ENCODE measurements at regions not wholly inside any gene's neighbourhood (a gene's known extent, or its start where the extent isn't known, plus 50 kb on each side); places are given as distances from the start of the nearest gene placed in this dataset.
"Not testable (repeated sequence)": the region's sequence is repeated elsewhere in the genome, so short reads cannot be mapped to it uniquely, and the experiment has no call there.

DNA sequence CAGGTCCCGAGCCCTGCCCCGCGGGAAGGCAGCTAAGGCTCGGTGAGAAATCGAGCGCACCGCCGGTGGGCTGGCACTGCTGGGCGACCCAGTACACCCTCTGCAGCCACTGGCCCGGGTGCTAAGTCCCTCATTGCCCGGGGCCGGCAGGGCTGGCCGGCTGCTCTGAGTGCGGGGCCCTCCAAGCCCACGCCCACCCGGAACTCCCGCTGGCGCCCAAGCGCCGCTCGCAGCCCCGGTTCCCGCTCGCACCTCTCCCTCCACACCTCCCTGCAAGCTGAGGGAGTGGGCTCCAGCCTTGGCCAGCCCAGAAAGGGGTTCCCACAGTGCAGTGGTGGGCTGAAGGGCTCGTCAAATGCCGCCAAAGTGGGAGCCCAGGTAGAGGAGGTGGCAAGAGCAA, 63.2 kb upstream of the IER3 start:
- not testable (repeated sequence) for DNase-seq (ENCODE audit: low read depth in 3 of 3)

DNA sequence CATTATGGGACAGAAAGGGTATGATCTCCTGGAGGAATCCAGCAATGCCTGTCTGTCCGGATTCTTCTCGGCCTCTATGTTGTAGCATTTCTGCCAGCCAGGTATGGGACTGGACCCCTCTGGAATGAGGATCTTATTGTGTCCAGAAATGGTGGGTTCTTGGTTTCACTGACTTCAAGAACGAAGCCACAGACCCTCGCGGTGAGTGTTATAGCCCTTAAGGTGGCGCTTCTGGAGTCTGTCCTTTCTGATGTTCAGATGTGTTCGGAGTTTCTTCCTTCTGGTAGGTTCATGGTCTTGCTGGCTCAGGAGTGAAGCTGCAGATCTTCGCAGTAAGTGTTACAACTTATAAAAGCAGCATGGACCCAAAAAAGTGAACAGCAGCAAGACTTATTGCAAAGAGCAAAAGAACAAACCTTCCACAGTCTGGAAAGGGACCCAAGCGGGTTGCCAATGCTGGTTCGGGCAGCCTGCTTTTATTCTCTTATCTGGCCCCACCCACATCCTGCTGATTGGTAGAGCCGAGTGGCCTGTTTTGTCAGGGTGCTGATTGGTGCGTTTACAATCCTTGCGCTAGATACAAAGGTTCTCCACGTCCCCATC, 62.3 kb upstream of the IER3 start:
- no peak for DNase-seq (ENCODE audit: low read depth in 3 of 3)

DNA sequence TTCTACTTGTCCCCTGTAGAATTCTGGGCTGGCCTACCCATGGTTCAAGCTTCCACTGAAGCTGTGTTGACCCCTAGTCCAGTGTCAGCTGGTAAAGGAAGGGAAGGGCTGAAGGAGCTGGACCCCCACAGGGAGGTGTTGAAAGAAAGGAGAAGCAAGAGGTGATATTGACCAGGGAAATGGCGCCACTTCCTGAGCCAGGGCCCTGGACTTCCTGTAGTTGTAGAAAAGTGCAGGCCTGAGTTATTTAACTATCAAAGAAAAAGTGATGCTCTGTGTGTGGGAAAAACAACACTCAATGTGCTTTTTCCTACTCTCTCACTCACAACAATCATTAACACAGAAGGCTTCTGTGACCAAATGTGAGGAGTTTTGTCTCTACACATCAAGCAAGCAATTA, 60.0 kb upstream of the IER3 start:
- DNase-seq (ENCODE audit: low read depth in 3 of 3): no peak

DNA sequence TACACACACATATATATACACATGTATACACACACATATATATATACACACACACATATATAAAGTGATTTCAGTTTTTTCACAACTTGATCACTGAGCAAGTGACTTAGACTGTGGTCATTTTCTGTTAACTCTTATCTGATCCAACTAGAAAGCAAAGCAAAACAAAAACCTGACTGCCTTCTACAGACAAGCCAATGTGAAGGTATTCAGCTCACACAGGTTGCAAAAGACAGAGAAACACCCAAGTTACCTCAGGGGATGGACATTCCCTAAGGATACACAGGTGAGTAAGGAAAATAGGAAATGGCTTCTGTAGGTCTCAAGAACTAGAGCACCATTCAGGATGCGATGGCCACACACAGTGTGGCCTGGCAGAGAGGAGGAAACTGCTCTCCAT, 58.4 kb upstream of the IER3 start:
- DNase-seq (ENCODE audit: low read depth in 3 of 3): no peak

DNA sequence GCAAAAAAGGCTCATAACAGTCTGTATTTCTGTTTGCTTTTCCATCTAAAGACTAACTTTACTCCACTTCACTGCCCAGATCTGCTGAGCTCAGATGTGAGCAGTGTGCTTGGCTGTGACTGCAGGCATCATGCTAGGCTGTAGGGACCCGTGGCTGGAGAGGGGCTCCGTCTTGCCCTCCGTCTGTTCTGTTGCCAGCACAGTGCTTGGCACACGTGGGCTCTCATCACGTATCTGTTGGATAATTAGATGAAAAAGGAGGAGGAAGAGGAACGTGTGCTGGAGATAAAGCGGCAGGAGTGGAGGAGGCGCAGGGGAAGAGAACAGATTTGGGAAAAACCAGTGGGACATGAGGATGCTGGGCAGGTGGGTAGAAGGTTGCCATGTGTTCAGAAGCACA, 57.6 kb upstream of the IER3 start:
- DNase-seq (ENCODE audit: low read depth in 3 of 3): no peak

DNA sequence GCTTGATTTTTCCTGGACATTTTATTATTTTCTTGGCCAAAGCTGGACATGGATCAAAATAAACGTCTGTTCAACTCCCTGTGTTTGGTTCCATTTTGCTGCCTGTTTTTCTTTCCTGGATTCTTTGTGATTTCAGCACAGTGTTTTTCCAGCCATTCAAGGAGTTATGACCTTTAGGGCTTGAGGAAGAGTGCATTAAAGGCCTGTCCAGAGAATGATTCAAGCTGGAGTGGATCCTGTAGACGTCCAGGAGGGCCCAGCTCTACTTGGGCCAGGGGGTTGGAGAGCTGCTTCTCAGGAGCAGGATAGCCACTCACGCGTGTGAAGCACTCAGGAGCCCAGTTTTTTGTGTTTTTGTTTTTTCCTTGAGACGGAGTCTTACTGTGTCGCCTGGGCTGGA, 56.5 kb upstream of the IER3 start:
- no peak for DNase-seq (ENCODE audit: low read depth in 3 of 3)

DNA sequence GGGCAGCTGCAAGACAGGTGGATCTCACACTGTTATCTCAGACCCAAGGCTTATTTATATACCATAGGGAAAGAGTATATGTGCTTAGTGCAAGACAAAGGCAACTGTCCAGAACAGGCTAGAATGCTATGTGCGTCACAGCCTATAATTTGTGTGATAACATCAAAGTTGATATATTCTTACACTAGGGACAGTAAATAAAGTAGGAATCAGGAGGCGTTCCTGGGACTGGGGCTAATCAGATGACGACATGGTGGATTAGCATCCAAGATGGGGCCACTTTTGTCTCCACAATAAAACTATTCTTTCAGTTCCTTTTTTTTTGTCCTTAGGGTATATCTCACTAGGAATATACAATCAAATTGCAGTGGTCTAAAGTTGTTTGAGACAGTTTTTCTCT, 54.9 kb upstream of the IER3 start:
- DNase-seq (ENCODE audit: low read depth in 3 of 3): no peak

DNA sequence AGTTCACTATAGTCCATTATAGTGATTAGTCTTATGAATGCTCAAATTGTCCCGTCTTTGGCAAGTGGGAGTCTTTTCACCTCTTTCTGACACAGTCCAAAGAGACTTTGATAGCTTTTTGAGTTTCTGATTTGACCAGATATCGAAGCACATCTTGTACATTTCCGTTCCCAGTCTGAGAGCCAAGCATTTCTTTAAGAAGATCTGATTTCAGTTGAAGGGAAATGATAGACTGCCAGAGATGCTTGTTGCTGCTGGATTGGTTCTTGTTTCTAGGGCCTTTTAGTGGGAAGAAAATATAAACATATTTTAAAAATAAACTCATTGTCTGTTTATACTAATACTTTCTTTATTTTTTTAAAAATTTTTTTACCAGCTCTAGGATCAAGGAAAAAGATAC, 54.1 kb upstream of the IER3 start:
- no peak for DNase-seq (ENCODE audit: low read depth in 3 of 3)

DNA sequence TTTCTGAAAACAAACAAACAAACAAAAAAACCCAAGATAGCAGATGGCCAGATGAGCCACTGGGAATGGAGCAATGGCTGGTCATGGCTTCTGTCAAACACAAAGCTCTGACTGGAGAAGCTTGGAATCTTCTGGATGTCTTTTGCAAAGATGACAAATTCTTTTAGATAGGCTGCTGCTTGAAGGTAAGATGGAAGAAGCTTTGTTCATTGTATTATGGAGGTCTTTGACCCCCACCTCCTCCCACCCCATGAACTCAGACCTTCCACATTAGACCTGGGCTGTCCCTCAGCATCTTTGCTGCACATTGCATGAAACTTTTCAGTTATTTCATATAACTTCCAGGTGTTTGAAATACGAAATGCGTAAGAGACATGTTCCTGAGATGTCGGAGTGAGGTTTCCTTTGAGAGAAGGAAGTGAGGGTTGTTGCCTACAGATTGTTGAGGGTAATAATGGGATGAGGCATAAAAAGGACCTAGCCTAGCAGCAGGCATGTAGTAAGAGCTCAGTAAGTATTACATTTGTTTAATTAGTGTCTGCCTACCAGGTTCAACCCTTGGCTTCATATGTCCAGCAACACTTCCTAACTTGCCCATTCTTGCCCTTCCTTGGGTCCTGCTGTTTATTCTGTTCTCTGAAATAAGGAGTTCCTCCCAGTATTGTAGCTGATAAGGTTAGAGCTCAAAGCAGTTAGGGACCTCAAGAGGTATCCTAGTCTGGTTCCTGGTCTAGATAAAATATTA, 51.4 kb upstream of the IER3 start:
- DNase-seq (ENCODE audit: low read depth in 3 of 3): no peak
